ENCODE measurements at regions not wholly inside any gene's neighbourhood (a gene's known extent, or its start where the extent isn't known, plus 50 kb on each side); places are given as distances from the start of the nearest gene placed in this dataset.

GRCh38 chr14:73789989-73790581, 61.5 kb upstream of the PTGR2 start:
- peak overlapping the region; percentile 84 for H3K9ac ChIP-seq (replicated peaks; ENCODE audit: extremely low read depth, insufficient read depth, low read length)
- H3K4me2 ChIP-seq (ENCODE audit: insufficient read depth, low read length): peak overlapping the region; percentile 96
- H3K36me3 ChIP-seq (ENCODE audit: control insufficient read depth in 2 of 2, extremely low read depth in 1 of 2, insufficient read depth in 2 of 2, low read length in 2 of 2): no peaks in the 10 kb centered on the region
- peak overlapping the region in 1 of 3 experiments; percentile 31 for H3K4me3 ChIP-seq (replicated peaks in 1 of 3; ENCODE audit: insufficient read depth in 1 of 3, low read depth in 1 of 3, low read length in 3 of 3)
- dilution Hi-C loops (cut with MboI; ENCODE audit: extremely low pct_ligation_motif_present, low sequenced_read_pairs) (no loop called here), intact Hi-C loops (cut with micrococcal nuclease) (loop anchor here (1.0 kb wide), 4 partner anchors 30 to 62 kb away; a partner anchor contains a TSS)
- DNase-seq (ENCODE audit: low read depth, low spot score): peak; percentile 90
- no peak overlapping the region for H2AFZ ChIP-seq (ENCODE audit: low read depth, low read length)
- ChIA-PET POLR2A (no interaction called here), CTCF (interaction anchor here (0.9 to 2.1 kb wide), 4 partner anchors 12 to 61 kb away, joined by 3 to 8 read pairs (median 4); no protein-coding TSS in a partner anchor)
- H3K9me1 ChIP-seq (replicated peaks; ENCODE audit: control insufficient read depth, extremely low read depth, insufficient read depth, low read length): no peaks in the 10 kb centered on the region
- no peaks in the 10 kb centered on the region for H3K9me3 ChIP-seq (replicated peaks; ENCODE audit: control insufficient read depth, insufficient read depth, low read length)
- H3K27me3 ChIP-seq (ENCODE audit: control insufficient read depth in 2 of 2, insufficient read depth in 2 of 2, low read length in 2 of 2): no peaks in the 10 kb centered on the region
- H4K20me1 ChIP-seq (replicated peaks; ENCODE audit: control insufficient read depth, extremely low read depth, insufficient read depth, low read length): no peaks in the 10 kb centered on the region
- peak; percentile 96 for FAIRE-seq
- peaks cover 30% of the 10 kb centered on the region for H3K79me2 ChIP-seq (ENCODE audit: control insufficient read depth, insufficient read depth, low read length)
- peak overlapping the region; percentile 93 for H3K27ac ChIP-seq (ENCODE audit: insufficient read depth, low read depth, low read length)
- TF ChIP-seq POLR2A (IDR thresholded peaks at IDR 0.05; ENCODE audit: low read depth, low read length) (peak; percentile 85), POLR2AphosphoS5 (IDR thresholded peaks at IDR 0.05; ENCODE audit: insufficient read depth, low read depth, low read length) (peak; percentile 67), FOS (IDR thresholded peaks at IDR 0.05; ENCODE audit: borderline replicate concordance, insufficient read depth, low read length) (peak; percentile 26), GATA2 (IDR thresholded peaks at IDR 0.05; ENCODE audit: insufficient read depth, insufficient read length, low read depth, low read length) (peak; percentile 54), MYC (IDR thresholded peaks at IDR 0.05; ENCODE audit: low read depth, low read length) (no peak), EZH2 (IDR thresholded peaks at IDR 0.05; ENCODE audit: borderline replicate concordance, low read depth, low read length, severe bottlenecking) (no peak), CTCF (IDR thresholded peaks at IDR 0.05; ENCODE audit: extremely low read depth in 1 of 2, insufficient read depth in 1 of 2, low read depth in 1 of 2, low read length in 2 of 2) (no peak), JUN (IDR thresholded peaks at IDR 0.05; ENCODE audit: borderline replicate concordance, insufficient read depth, insufficient read length, low read depth) (peak; percentile 67), MAX (IDR thresholded peaks at IDR 0.05; ENCODE audit: insufficient read depth, insufficient read length) (peak; percentile 60)
- BruUV-seq (replicated peaks): TSS peak; percentile 16
- H3K4me1 ChIP-seq (ENCODE audit: control insufficient read depth, extremely low read depth, insufficient read depth, low read length): peaks cover 42% of the 10 kb centered on the region
